Neuron (in vitro differentiated cells): ENCODE measurements at regions not wholly inside any gene's neighbourhood (a gene's known extent, or its start where the extent isn't known, plus 50 kb on each side); places are given as distances from the start of the nearest gene placed in this dataset.

Experiments
- H2AFZ ChIP-seq: one replicate; pipeline ENCODE4 v1.6.1; 2013; ENCODE audit warnings: low read depth, mild to moderate bottlenecking, inconsistent platforms, low read length, moderate library complexity
- H3K27me3 ChIP-seq: one replicate; pipeline ENCODE4 v1.6.1; 2013; ENCODE audit warnings: low read length; ENCODE audit not compliant: insufficient read depth
- H3K36me3 ChIP-seq: one replicate; pipeline ENCODE4 v1.6.1; 2013; ENCODE audit warnings: low read length; ENCODE audit not compliant: insufficient read depth
- H3K4me1 ChIP-seq: one replicate; pipeline ENCODE4 v1.6.1; 2013; ENCODE audit warnings: low read length; ENCODE audit not compliant: insufficient read depth
- H3K4me3 ChIP-seq: 2 replicates; pipeline ENCODE4 v1.5.1; 2013; ENCODE audit warnings: mild to moderate bottlenecking, low read length, moderate library complexity
- H3K9me3 ChIP-seq: one replicate; pipeline ENCODE4 v1.6.1; 2013; ENCODE audit warnings: low read length

- Histone ChIP-seq H3K4me1 (no peaks in the 10 kb centered on the region), H2AFZ (no peak overlapping the region), H3K4me3 (no peak overlapping the region), H3K27me3 (no peaks in the 10 kb centered on the region), H3K9me3 (no peaks in the 10 kb centered on the region), H3K36me3 (no peaks in the 10 kb centered on the region)
These were observed 172.9 kb upstream of the CDYL start for GRCh38 chr6:4603291-4603690.

- H3K36me3 ChIP-seq: no peaks in the 10 kb centered on the region
- H2AFZ ChIP-seq: no peak overlapping the region
- H3K4me3 ChIP-seq: no peak overlapping the region
- H3K4me1 ChIP-seq: no peaks in the 10 kb centered on the region
- H3K27me3 ChIP-seq: no peaks in the 10 kb centered on the region
- H3K9me3 ChIP-seq: no peaks in the 10 kb centered on the region
These were observed 176.3 kb upstream of the CDYL start for GRCh38 chr6:4599924-4600323.

GRCh38 chr6:4598384-4598995 is 177.7 kb upstream of the CDYL start:
- no peak overlapping the region for H2AFZ ChIP-seq
- no peaks in the 10 kb centered on the region for H3K9me3 ChIP-seq
- H3K4me1 ChIP-seq: no peaks in the 10 kb centered on the region
- H3K36me3 ChIP-seq: no peaks in the 10 kb centered on the region
- H3K27me3 ChIP-seq: no peaks in the 10 kb centered on the region
- H3K4me3 ChIP-seq: no peak overlapping the region

- Histone ChIP-seq H3K4me1 (no peaks in the 10 kb centered on the region), H2AFZ (no peak overlapping the region), H3K36me3 (no peaks in the 10 kb centered on the region), H3K27me3 (no peaks in the 10 kb centered on the region), H3K9me3 (no peaks in the 10 kb centered on the region), H3K4me3 (no peak overlapping the region)
These were observed 182.3 kb upstream of the CDYL start for GRCh38 chr6:4593951-4594350.

- Histone ChIP-seq H3K36me3 (no peaks in the 10 kb centered on the region), H3K4me3 (no peak overlapping the region), H3K4me1 (no peaks in the 10 kb centered on the region), H3K9me3 (no peaks in the 10 kb centered on the region), H3K27me3 (no peaks in the 10 kb centered on the region), H2AFZ (no peak overlapping the region)
These were observed 184.2 kb upstream of the CDYL start for GRCh38 chr6:4592026-4592425.

- Histone ChIP-seq H3K27me3 (no peaks in the 10 kb centered on the region), H2AFZ (no peak overlapping the region), H3K9me3 (no peaks in the 10 kb centered on the region), H3K36me3 (no peaks in the 10 kb centered on the region), H3K4me3 (no peak overlapping the region), H3K4me1 (no peaks in the 10 kb centered on the region)
These were observed 185.0 kb upstream of the CDYL start for GRCh38 chr6:4591218-4591617.

GRCh38 chr6:4589295-4589694 is 186.9 kb upstream of the CDYL start:
- H3K4me1 ChIP-seq: no peaks in the 10 kb centered on the region
- no peak overlapping the region for H2AFZ ChIP-seq
- no peaks in the 10 kb centered on the region for H3K9me3 ChIP-seq
- no peak overlapping the region for H3K4me3 ChIP-seq
- no peaks in the 10 kb centered on the region for H3K27me3 ChIP-seq
- H3K36me3 ChIP-seq: no peaks in the 10 kb centered on the region

- Histone ChIP-seq H2AFZ (no peak overlapping the region), H3K4me3 (no peak overlapping the region), H3K9me3 (no peaks in the 10 kb centered on the region), H3K4me1 (no peaks in the 10 kb centered on the region), H3K27me3 (no peaks in the 10 kb centered on the region), H3K36me3 (no peaks in the 10 kb centered on the region)
These were observed 187.6 kb upstream of the CDYL start for GRCh38 chr6:4588581-4588980.

- no peak overlapping the region for H3K4me3 ChIP-seq
- no peaks in the 10 kb centered on the region for H3K4me1 ChIP-seq
- H3K9me3 ChIP-seq: no peaks in the 10 kb centered on the region
- H2AFZ ChIP-seq: no peak overlapping the region
- no peaks in the 10 kb centered on the region for H3K27me3 ChIP-seq
- H3K36me3 ChIP-seq: no peaks in the 10 kb centered on the region
These were observed 188.0 kb upstream of the CDYL start for GRCh38 chr6:4588163-4588562.

GRCh38 chr6:4587171-4587570 is 189.0 kb upstream of the CDYL start:
- no peaks in the 10 kb centered on the region for H3K9me3 ChIP-seq
- H3K27me3 ChIP-seq: no peaks in the 10 kb centered on the region
- H3K4me1 ChIP-seq: no peaks in the 10 kb centered on the region
- H2AFZ ChIP-seq: no peak overlapping the region
- no peak overlapping the region for H3K4me3 ChIP-seq
- no peaks in the 10 kb centered on the region for H3K36me3 ChIP-seq

GRCh38 chr6:4586469-4586859 is 189.7 kb upstream of the CDYL start:
- no peaks in the 10 kb centered on the region for H3K9me3 ChIP-seq
- no peak overlapping the region for H3K4me3 ChIP-seq
- H2AFZ ChIP-seq: no peak overlapping the region
- no peaks in the 10 kb centered on the region for H3K27me3 ChIP-seq
- no peaks in the 10 kb centered on the region for H3K4me1 ChIP-seq
- no peaks in the 10 kb centered on the region for H3K36me3 ChIP-seq

- Histone ChIP-seq H3K27me3 (no peaks in the 10 kb centered on the region), H3K36me3 (no peaks in the 10 kb centered on the region), H3K4me1 (no peaks in the 10 kb centered on the region), H3K4me3 (no peak overlapping the region), H2AFZ (no peak overlapping the region), H3K9me3 (no peaks in the 10 kb centered on the region)
These were observed 190.3 kb upstream of the CDYL start for GRCh38 chr6:4585682-4586468.

GRCh38 chr6:4584801-4585200 is 191.4 kb upstream of the CDYL start:
- Histone ChIP-seq H3K4me1 (no peaks in the 10 kb centered on the region), H3K27me3 (no peaks in the 10 kb centered on the region), H3K9me3 (no peaks in the 10 kb centered on the region), H2AFZ (no peak overlapping the region), H3K36me3 (no peaks in the 10 kb centered on the region), H3K4me3 (no peak overlapping the region)
